MCF 10A (cell line): ENCODE measurements at regions not wholly inside any gene's neighbourhood (a gene's known extent, or its start where the extent isn't known, plus 50 kb on each side); places are given as distances from the start of the nearest gene placed in this dataset.

ENCODE experiments used
- BruUV-seq: library from RNA; stranded (reverse); fragments of 400-500 nt; replicated peaks from 2 replicates; lab custom pipeline; 2021; lab: Mats Ljungman, UMichigan
- CTCF ChIA-PET: fragments of 300-600 bp; sonication (Branson Sonifier 250); formaldehyde crosslinking; extraction: SDS; loops from one replicate; lab custom pipeline; 2021; ENCODE audit warnings: antibody characterized with exemption, inconsistent platforms; lab: Yijun Ruan, JAX
- POLR2A ChIA-PET: fragments of 300-600, 350-650 bp; sonication (Branson Sonifier 250); formaldehyde crosslinking; extraction: SDS; loops from one replicate; lab custom pipeline; 2020; ENCODE audit warnings: antibody characterized with exemption, inconsistent platforms; lab: Yijun Ruan, JAX
- DNase-seq: peaks from one replicate; pipeline ENCODE4 v3.0.0-alpha.2; 2018; ENCODE audit not compliant: unreplicated experiment
- H3K27ac Mint-ChIP-seq: one replicate; pipeline ENCODE4 v1.8.0; 2022; ENCODE audit warnings: mild to moderate bottlenecking, low read depth, mixed read lengths; ENCODE audit not compliant: unreplicated experiment
- H3K27me3 Mint-ChIP-seq: one replicate; pipeline ENCODE4 v1.8.0; 2022; ENCODE audit warnings: mixed read lengths; ENCODE audit not compliant: insufficient read depth, unreplicated experiment
- H3K36me3 Mint-ChIP-seq: one replicate; pipeline ENCODE4 v1.8.0; 2022; ENCODE audit warnings: mild to moderate bottlenecking, moderate library complexity, mixed read lengths; ENCODE audit not compliant: insufficient read depth, unreplicated experiment
- H3K4me1 Mint-ChIP-seq: one replicate; pipeline ENCODE4 v1.8.0; 2022; ENCODE audit warnings: mixed read lengths; ENCODE audit not compliant: insufficient read depth, unreplicated experiment
- H3K4me3 Mint-ChIP-seq: one replicate; pipeline ENCODE4 v1.8.0; 2022; ENCODE audit warnings: mild to moderate bottlenecking, moderate library complexity, mixed read lengths; ENCODE audit not compliant: unreplicated experiment
- H3K9me3 Mint-ChIP-seq: one replicate; pipeline ENCODE4 v1.8.0; 2022; ENCODE audit warnings: mixed read lengths; ENCODE audit not compliant: unreplicated experiment
- intact Hi-C: fragments of 100-400 bp; cut with micrococcal nuclease; formaldehyde crosslinking; loops from 2 replicates; pipeline ENCODE4 v1.14.1; 2022
- TF ChIP-seq, protein P1 (sequence below): fragments of 200-600 bp; IDR thresholded peaks from one replicate; pipeline ENCODE4 v1.8.0; 2022; ENCODE audit warnings: antibody characterized with exemption, mild to moderate bottlenecking; ENCODE audit not compliant: unreplicated experiment

DNA sequence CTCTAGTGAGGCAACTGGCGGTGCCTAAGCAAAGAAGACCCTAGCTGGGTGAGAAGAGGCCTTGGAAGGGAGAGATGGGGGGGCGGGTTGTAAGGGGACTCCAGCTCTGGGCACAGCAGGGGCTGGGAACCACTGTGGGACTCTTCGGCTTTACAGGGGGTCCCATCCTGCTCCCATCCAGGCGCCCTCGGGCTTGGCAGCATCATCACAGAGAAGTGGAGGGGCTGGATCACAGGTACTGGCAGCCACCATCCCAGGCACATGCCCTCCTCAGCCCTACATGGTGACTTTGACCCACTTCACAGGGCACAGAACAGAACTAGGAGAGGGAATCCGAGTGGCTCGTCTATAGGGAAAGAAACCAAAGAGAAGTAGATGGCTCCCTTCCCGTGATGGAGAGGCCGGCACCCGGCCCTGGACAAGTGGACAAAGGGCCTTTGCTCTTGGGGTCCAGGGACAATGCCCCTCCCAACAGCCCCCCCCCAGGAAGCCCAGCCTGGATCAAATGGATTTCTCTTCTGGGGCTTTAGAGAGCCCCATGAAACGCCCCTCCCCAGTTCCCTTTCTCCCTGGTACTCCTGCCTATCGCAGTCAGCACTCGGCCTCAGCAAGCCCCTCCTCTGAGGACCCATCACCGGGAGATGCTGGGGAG, 54.0 kb upstream of the ECE1 start:
- ChIA-PET CTCF (interaction anchor here (0.6 to 2.6 kb wide), 4 partner anchors 9 to 89 kb away, joined by 3 to 9 read pairs (median 4); no protein-coding TSS in a partner anchor), POLR2A (interaction anchor here (0.8 to 2.3 kb wide), 8 partner anchors 8 to 92 kb away, joined by 3 to 17 read pairs (median 6); no protein-coding TSS in a partner anchor)
- TF ChIP-seq, protein P1, sequence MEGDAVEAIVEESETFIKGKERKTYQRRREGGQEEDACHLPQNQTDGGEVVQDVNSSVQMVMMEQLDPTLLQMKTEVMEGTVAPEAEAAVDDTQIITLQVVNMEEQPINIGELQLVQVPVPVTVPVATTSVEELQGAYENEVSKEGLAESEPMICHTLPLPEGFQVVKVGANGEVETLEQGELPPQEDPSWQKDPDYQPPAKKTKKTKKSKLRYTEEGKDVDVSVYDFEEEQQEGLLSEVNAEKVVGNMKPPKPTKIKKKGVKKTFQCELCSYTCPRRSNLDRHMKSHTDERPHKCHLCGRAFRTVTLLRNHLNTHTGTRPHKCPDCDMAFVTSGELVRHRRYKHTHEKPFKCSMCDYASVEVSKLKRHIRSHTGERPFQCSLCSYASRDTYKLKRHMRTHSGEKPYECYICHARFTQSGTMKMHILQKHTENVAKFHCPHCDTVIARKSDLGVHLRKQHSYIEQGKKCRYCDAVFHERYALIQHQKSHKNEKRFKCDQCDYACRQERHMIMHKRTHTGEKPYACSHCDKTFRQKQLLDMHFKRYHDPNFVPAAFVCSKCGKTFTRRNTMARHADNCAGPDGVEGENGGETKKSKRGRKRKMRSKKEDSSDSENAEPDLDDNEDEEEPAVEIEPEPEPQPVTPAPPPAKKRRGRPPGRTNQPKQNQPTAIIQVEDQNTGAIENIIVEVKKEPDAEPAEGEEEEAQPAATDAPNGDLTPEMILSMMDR: no peak
- intact Hi-C loops: no loop called here
- no peak overlapping the region for H3K27ac Mint-ChIP-seq
- no peaks in the 10 kb centered on the region for H3K36me3 Mint-ChIP-seq
- peaks cover 6% of the 10 kb centered on the region for H3K4me1 Mint-ChIP-seq
- no peak for DNase-seq
- no peaks in the 10 kb centered on the region for H3K27me3 Mint-ChIP-seq
- no peak overlapping the region for H3K4me3 Mint-ChIP-seq
- H3K9me3 Mint-ChIP-seq: no peaks in the 10 kb centered on the region
- BruUV-seq: no TSS peak

DNA sequence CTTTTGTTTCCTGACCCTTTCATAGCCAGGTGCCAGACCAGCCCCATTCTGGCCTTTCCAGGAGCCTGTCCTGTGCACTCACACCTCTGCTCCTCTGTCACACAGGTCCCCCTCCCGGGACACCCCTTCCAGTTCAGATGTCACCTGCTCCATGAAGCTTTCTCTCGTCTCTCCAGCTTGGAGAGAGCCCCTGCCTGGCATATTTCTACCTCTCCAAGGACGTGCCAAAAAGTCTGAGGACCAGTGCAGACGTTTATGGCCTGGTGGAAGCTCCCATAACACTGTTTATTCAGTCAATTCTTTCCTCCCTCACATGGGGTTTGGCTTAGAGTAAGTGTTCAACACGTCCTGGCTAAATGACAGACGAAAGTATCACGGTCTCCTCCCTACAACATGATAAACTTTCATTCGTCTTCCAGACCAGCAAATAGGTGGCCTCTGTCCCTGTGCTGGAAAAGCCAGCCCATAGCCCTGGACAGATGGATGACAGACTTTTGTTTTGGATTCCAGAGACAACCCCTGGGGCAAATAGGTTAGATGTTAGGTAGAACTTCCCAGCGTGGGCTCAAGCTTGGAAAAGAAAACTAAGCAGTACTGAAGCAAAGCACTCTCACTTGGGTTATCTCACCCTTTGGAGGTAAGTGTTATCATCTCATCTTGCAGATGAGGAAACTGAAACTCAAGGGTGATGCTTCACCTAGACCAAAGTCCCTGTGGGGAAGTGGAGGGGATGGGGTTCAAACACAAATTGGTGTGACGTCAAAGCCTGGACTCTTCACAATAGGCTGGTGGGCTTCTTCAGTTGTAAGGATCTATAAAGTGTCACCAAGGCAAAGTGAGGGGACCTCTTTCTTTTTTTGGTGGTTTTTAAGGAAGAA, 52.9 kb upstream of the ECE1 start:
- Mint-ChIP-seq H3K36me3 (no peaks in the 10 kb centered on the region), H3K4me1 (peaks cover 14% of the 10 kb centered on the region), H3K27me3 (no peaks in the 10 kb centered on the region), H3K4me3 (no peak overlapping the region), H3K27ac (no peak overlapping the region), H3K9me3 (no peaks in the 10 kb centered on the region)
- no TSS peak for BruUV-seq
- no peak for DNase-seq
- ChIA-PET CTCF (interaction anchor here (0.7 to 2.6 kb wide), 3 partner anchors 25 to 708 kb away, joined by 3 to 9 read pairs (median 6); no protein-coding TSS in a partner anchor), POLR2A (interaction anchor here (1.2 to 2.3 kb wide), 2 partner anchors 18 kb away, joined by 3 to 17 read pairs; no protein-coding TSS in a partner anchor)
- TF ChIP-seq, protein P1: no peak
- intact Hi-C loops: no loop called here

DNA sequence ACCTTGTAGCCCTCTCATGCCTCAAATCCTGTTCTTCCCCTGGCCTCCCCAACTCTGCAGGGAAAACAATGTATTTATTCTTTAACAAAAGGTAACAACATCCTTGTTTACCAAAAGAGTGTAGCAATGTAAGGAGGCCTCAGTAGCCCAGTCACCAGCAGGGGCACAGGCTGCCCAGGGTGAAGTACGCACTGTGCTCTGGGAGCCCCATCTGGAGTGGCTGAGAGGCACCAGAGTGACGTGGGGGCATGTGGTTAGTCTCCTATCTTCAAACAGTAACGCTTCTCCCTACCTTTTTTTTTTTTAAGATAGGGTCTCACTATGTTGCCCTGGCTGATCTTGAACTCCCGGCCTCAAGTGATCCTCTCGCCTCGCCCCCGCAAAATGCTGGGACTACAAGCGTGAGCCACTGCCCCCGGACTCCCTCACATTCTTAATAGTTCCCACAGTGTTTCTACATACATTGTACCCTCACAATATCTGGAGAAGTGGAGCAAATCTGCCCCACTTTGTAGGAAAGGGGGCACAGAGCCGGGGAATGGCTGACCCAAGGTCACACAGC, 51.3 kb upstream of the ECE1 start:
- intact Hi-C loops: no loop called here
- no peak overlapping the region for H3K4me3 Mint-ChIP-seq
- ChIA-PET POLR2A (no interaction called here), CTCF (interaction anchor here (0.6 to 1.0 kb wide), 2 partner anchors 27 to 43 kb away, joined by 3 to 6 read pairs; no protein-coding TSS in a partner anchor)
- no peaks in the 10 kb centered on the region for H3K27me3 Mint-ChIP-seq
- TF ChIP-seq, protein P1: no peak
- no peaks in the 10 kb centered on the region for H3K9me3 Mint-ChIP-seq
- no peak for DNase-seq
- no TSS peak for BruUV-seq
- H3K4me1 Mint-ChIP-seq: peaks cover 23% of the 10 kb centered on the region
- H3K36me3 Mint-ChIP-seq: no peaks in the 10 kb centered on the region
- no peak overlapping the region for H3K27ac Mint-ChIP-seq

DNA sequence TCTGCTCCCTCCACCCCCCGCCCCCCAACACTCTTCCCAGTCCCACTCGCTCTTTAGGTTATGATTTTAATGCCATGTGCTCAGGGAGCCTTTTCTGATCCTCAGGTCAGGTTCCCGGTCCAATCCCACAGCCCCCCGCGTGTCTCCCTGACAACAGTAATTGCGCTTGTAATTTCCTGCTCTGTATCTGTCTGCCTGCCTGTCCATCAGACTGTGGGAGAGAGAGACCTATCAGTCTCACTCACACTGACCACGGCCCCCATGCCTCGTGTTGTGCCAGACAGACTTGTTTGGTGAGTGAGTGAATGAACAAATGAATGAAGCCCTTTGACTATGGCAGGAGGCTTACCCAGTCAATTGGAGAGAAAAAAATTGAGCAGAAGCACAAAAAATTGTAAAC, 50.8 kb upstream of the ECE1 start:
- DNase-seq: no peak
- no peak overlapping the region for H3K27ac Mint-ChIP-seq
- H3K36me3 Mint-ChIP-seq: no peaks in the 10 kb centered on the region
- TF ChIP-seq, protein P1: no peak
- H3K9me3 Mint-ChIP-seq: no peaks in the 10 kb centered on the region
- BruUV-seq: no TSS peak
- H3K4me1 Mint-ChIP-seq: peaks cover 25% of the 10 kb centered on the region
- intact Hi-C loops: no loop called here
- ChIA-PET CTCF (no interaction called here), POLR2A (no interaction called here)
- no peaks in the 10 kb centered on the region for H3K27me3 Mint-ChIP-seq
- no peak overlapping the region for H3K4me3 Mint-ChIP-seq
